ENCODE measurements at regions not wholly inside any gene's neighbourhood (a gene's known extent, or its start where the extent isn't known, plus 50 kb on each side); places are given as distances from the start of the nearest gene placed in this dataset.

- TF ChIP-seq POLR2A (IDR thresholded peaks at IDR 0.05) (no peak), CTCF (IDR thresholded peaks at IDR 0.05) (no peak)
These were observed 461.0 kb upstream of the GBE1 start for GRCh38 chr3:82222401-82222800.
